ENCODE measurements at regions not wholly inside any gene's neighbourhood (a gene's known extent, or its start where the extent isn't known, plus 50 kb on each side); places are given as distances from the start of the nearest gene placed in this dataset.

- TF ChIP-seq ATOH8 (CRISPR knock-in tag; IDR thresholded peaks at IDR 0.05; ENCODE audit: low read depth): no peak
These were observed 199.8 kb downstream of the TENT5A start (continued) for GRCh38 chr6:81552644-81553043.

GRCh38 chr6:81547149-81547548, 205.3 kb downstream of the TENT5A start:
- no peaks in the 10 kb centered on the region for H3K4me1 ChIP-seq
- 51% methylated on average over 3 of the region's 3 CpGs for WGBS (ENCODE audit: missing lambda C conversion rate)
- CTCF ChIA-PET: no interaction called here
- TF ChIP-seq PBX3 (IDR thresholded peaks at IDR 0.05) (no peak), FOSB (CRISPR knock-in tag; IDR thresholded peaks at IDR 0.05) (no peak), USF2 (IDR thresholded peaks at IDR 0.05) (no peak), BHLHE40 (IDR thresholded peaks at IDR 0.05; ENCODE audit: low read depth, low read length) (no peak), HOXB13 (CRISPR knock-in tag; IDR thresholded peaks at IDR 0.05; ENCODE audit: low read depth) (no peak), HOXB5 (CRISPR knock-in tag; IDR thresholded peaks at IDR 0.05) (no peak), CBX2 (IDR thresholded peaks at IDR 0.05; ENCODE audit: borderline replicate concordance, low read depth) (no peak), NR3C1 (IDR thresholded peaks at IDR 0.05) (no peak), CHD4 (IDR thresholded peaks at IDR 0.05; ENCODE audit: borderline replicate concordance) (no peak), JUNB (IDR thresholded peaks at IDR 0.05) (no peak), SREBF2 (IDR thresholded peaks at IDR 0.05) (no peak), ESRRA (IDR thresholded peaks at IDR 0.05; ENCODE audit: borderline replicate concordance, low read length) (no peak), EHF (CRISPR knock-in tag; IDR thresholded peaks at IDR 0.05) (no peak), E2F6 (IDR thresholded peaks at IDR 0.05; ENCODE audit: borderline replicate concordance, low read depth) (no peak), CTCF (IDR thresholded peaks at IDR 0.05) (no peak), ZSCAN20 (CRISPR knock-in tag; IDR thresholded peaks at IDR 0.05) (no peak), ELK1 (IDR thresholded peaks at IDR 0.05; ENCODE audit: low read depth, low read length) (no peak)
- H3K4me2 ChIP-seq: no peak overlapping the region
- H3K4me3 ChIP-seq: no peak overlapping the region
- ATAC-seq (no peak), FAIRE-seq (no peak), DNase-seq (ENCODE audit: low read depth in 1 of 2, low spot score in 1 of 2) (no peak)
- POLR2A ChIA-PET: no interaction called here
- no peak overlapping the region for H3K27ac ChIP-seq
- H3K9me3 ChIP-seq: no peaks in the 10 kb centered on the region

- ATAC-seq (no peak), DNase-seq (ENCODE audit: low read depth in 1 of 2, low spot score in 1 of 2) (no peak), FAIRE-seq (no peak)
- Histone ChIP-seq H3K4me1 (no peaks in the 10 kb centered on the region), H3K4me2 (no peak overlapping the region), H3K4me3 (no peak overlapping the region), H3K9me3 (no peaks in the 10 kb centered on the region), H3K27ac (no peak overlapping the region)
- POLR2A ChIA-PET: no interaction called here
- CTCF ChIA-PET: no interaction called here
- 17% methylated on average over 2 of the region's 2 CpGs for WGBS (ENCODE audit: missing lambda C conversion rate)
- TF ChIP-seq HES2 (IDR thresholded peaks at IDR 0.05): no peak
- no peak for TF ChIP-seq CTCF (IDR thresholded peaks at IDR 0.05)
- TF ChIP-seq FOXS1 (CRISPR knock-in tag; IDR thresholded peaks at IDR 0.05): no peak
- no peak for TF ChIP-seq MAZ (IDR thresholded peaks at IDR 0.05; ENCODE audit: borderline replicate concordance, low read depth, low read length)
- no peak for TF ChIP-seq PBX3 (IDR thresholded peaks at IDR 0.05)
- TF ChIP-seq ATOH8 (CRISPR knock-in tag; IDR thresholded peaks at IDR 0.05; ENCODE audit: low read depth): no peak
- TF ChIP-seq ELK1 (IDR thresholded peaks at IDR 0.05; ENCODE audit: low read depth, low read length): no peak
These were observed 217.5 kb downstream of the TENT5A start for GRCh38 chr6:81534934-81535465.
